ENCODE measurements at regions not wholly inside any gene's neighbourhood (a gene's known extent, or its start where the extent isn't known, plus 50 kb on each side); places are given as distances from the start of the nearest gene placed in this dataset.

- TF ChIP-seq CTCF (IDR thresholded peaks at IDR 0.05; ENCODE audit: borderline replicate concordance, extremely low read depth, low read length, poor library complexity, severe bottlenecking) = no peak
- TF ChIP-seq EZH2 (IDR thresholded peaks at IDR 0.05; ENCODE audit: borderline replicate concordance, low read depth, low read length, severe bottlenecking) = no peak
Observed at GRCh38 chr2:84238907-84239306, 220.2 kb downstream of the SUCLG1 start.
